ENCODE measurements at regions not wholly inside any gene's neighbourhood (a gene's known extent, or its start where the extent isn't known, plus 50 kb on each side); places are given as distances from the start of the nearest gene placed in this dataset.
"Not testable (repeated sequence)": the region's sequence is repeated elsewhere in the genome, so short reads cannot be mapped to it uniquely, and the experiment has no call there.

DNA sequence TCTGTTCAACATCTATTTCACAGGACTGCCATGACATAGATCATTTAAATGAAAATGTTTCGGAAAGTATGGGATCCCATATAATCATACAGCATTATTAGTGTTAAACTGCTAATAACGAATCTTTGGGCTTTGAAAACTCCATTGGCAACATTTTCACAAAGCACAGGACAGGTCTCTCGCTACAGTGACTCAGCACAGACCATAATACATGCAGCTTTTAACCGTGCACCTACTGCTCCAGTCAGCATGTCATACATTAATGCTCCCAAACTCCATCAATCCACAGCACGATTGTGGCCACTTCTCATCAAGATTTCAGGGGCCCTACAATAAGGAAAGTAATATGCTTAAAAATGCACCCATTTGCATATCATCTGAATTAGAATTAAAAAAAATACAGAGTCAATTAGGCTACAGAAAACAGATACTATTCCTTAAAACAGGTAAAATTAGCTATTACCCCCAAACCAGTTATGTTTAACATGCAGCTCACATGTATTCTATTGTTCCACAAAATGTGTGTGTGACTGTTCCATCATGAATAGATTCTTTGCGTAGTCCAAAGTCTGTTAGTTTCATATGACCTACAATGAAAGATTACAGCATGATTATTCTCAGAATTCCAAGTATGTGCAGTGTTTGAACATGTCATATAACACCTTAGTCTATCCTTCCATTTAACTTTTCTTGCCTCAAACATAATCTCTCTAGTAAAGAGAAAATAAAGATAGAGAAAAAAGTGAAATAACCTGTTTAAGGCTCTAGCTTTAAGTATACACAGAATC, 141.6 kb upstream of the EFCAB3 start:
- DNase-seq (ENCODE audit: low spot score): not testable (repeated sequence)

DNA sequence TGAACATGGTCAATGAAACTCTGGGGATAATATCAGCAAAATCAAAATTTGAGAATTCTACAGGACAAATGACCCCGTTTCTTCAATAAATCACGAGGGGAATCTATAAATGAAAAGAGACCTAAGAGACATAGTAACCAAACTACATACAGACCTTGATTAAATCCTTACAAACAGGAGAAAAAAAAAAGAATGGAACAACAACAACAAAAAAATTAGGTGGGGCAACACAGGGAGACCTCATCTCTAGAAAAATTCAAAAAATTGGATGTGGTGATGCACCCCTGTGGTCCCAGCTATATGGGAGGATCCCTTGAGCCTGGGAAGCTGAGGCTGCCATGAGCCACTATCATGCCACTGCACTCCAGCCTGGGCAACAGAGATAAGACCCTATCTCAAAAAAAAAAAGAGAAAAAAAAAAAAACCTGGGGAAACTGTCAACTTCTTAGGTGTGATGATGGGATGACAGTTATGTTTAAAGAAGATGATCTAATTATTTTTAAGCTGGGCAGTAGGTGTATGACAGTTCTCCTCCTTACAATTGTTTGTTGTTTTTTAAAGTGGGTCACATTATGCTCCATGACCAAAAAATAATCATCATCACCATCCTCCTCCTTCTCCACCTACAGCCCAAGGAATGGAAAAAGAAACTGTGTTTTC, 146.4 kb upstream of the EFCAB3 start:
- DNase-seq (ENCODE audit: low spot score): not testable (repeated sequence)

DNA sequence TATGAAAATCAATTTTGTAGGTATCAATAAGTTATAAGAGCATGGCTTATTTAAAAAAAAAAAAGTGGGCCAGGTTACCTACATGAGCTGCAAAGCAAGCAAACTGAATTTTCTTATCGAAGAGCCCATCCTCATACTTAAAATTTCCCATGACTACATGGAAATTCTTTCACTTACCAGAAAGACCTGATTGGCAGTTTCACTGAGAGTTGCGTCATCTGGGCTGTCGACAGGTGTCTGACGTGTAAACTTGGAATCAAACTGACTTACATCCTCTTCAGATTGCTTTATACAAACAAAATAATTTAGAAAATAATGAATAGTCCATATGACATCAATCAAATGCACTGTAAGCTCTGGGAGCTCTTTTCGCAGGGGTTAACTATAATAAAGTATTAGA, 149.1 kb upstream of the EFCAB3 start:
- DNase-seq (ENCODE audit: low spot score): not testable (repeated sequence)

DNA sequence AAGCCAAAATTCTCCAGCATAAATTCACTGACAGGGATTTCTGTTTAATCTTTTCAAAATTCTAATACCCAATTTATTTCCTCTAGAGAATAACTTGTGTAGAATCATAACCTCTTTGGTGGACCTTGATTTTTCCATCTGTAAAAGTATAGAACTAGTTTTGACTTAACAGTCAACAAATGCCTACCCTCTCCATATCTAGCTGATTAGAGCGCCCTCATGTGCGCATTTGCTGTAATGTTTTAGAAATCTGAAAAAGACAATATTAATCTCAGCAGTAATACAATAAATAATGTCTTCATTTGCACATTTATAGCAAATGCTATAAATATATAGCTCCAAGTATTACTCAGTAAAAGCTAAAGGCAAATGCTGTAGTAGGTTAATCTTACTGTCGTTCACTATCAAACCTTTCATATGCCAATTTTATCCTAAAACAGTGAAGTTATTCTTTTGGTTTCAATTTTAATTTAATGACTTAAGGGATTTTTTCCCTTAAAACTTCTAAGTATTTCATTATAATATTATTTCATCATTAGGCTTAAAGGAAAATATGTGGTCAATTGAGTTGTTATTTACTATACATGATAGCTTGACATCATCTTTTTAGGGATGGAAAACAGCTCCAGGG, 153.6 kb upstream of the EFCAB3 start:
- not testable (repeated sequence) for DNase-seq (ENCODE audit: low spot score)

DNA sequence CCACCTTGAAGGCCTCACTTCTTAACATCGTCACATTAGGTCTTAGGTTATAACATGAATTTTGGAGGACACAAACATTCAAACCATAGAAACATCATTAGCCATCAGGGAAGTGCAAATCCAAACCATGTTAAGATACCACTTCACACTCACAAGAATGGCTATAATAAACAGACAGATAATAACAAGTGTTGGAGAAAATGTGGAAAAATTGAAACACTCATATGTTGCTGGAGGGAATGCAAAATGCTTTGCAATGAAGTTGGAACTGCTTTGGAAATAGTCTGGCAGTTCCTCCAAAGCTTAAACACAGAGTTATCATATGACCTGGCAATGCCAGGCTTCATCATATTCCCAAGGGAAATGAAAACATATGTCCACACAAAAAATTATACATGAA, 156.8 kb upstream of the EFCAB3 start:
- DNase-seq (ENCODE audit: low spot score): not testable (repeated sequence)

DNA sequence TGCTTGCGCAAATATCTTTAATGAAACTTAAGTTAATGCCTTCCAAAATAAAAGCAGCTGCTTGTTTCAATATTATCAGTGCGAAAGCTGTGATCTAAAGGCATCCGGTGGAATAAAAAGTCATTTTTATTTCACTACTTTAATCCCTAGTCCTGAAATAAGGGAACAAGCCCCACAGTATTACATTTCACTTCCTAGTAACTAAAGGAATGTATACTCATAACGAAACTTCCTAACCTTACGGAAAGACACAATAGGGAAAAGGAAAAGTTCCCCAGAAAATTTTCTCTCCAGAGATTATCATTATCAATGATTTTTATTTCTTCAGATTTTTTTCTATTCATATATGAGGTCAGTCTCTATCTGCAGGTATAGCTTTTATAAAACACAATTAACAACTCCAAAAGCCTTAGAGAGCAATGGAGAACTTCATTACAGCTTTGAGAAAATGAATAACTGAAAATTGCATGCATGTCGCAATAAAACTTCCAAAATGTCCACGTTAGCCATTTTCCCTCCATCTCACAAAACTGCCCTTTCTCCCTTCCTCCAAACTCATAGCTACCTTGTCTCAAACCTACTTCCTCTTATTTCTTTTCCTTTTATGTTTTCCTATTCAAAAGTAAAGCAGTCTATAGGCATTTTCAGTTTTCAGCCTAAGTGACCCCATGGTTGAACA, 154.3 kb upstream of the MED13 start:
- TF ChIP-seq, protein P1, sequence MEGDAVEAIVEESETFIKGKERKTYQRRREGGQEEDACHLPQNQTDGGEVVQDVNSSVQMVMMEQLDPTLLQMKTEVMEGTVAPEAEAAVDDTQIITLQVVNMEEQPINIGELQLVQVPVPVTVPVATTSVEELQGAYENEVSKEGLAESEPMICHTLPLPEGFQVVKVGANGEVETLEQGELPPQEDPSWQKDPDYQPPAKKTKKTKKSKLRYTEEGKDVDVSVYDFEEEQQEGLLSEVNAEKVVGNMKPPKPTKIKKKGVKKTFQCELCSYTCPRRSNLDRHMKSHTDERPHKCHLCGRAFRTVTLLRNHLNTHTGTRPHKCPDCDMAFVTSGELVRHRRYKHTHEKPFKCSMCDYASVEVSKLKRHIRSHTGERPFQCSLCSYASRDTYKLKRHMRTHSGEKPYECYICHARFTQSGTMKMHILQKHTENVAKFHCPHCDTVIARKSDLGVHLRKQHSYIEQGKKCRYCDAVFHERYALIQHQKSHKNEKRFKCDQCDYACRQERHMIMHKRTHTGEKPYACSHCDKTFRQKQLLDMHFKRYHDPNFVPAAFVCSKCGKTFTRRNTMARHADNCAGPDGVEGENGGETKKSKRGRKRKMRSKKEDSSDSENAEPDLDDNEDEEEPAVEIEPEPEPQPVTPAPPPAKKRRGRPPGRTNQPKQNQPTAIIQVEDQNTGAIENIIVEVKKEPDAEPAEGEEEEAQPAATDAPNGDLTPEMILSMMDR (IDR thresholded peaks at IDR 0.05; ENCODE audit: extremely low read depth, missing control alignments): no peak
- no peak for DNase-seq (ENCODE audit: low spot score)

DNA sequence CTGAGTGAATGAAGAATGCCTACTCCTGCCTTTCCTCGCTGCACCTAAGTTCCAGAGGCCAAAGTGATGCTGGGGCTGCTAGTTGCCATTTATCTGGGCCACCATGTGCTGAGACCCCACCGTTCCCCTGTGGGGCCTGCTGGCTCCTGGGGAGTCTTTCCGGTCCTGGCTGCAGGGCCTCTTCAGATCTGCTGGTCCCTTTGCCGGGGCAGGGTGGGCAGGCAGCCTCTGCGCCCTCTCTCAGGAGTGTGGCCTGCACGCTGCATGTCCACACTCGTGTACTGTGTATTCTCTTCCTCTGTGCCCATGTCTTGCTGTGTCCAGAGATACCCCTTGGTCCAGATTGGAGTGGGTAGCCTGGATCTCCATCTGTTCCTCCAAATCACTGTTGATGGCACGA, 151.8 kb upstream of the MED13 start:
- no peak for DNase-seq (ENCODE audit: low spot score)
- TF ChIP-seq, protein P1 (IDR thresholded peaks at IDR 0.05; ENCODE audit: extremely low read depth, missing control alignments): no peak

GRCh38 chr17:62215891-62216290, 150.8 kb upstream of the MED13 start:
- not testable (repeated sequence) for DNase-seq (ENCODE audit: low spot score)

DNA sequence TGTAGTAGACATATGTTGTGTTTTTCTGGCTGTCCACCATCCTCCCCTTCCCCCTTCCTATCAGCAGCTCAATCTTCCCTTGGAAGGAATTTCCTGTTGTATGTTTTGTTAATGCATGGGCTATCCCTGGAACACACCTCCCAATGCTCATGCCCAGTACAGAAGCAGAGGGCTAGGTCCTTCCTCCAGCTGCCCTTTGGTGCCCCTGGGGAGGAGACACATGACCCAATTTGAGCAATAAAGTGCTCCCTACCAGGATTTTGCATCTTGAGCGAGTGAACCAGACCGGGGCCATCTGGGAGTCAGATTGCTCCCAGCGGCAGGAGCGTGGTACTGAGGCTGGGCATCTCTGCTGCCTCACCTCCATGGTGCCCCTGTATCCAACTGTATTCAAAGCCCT, 141.5 kb upstream of the MED13 start:
- TF ChIP-seq, protein P1 (IDR thresholded peaks at IDR 0.05; ENCODE audit: extremely low read depth, missing control alignments): no peak
- no peak for DNase-seq (ENCODE audit: low spot score)

DNA sequence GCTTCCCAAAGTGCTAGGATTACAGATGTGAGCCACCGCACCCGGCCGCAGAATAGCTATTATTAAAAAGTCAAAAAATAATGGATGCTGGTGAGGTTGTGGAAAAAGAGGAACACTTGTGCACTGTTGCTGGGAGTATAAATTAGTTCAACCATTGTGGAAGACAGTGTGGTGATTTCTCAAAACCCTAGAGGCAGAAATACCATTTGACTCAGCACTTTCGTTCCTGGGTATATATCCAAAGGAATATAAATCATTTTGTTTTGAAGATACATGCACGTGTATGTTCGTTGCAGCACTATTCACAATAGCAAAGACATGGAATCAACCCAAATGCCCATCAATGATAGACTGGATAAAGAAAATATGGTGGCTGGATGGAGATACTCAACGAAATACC, 132.1 kb upstream of the MED13 start:
- not testable (repeated sequence) for DNase-seq (ENCODE audit: low spot score)

DNA sequence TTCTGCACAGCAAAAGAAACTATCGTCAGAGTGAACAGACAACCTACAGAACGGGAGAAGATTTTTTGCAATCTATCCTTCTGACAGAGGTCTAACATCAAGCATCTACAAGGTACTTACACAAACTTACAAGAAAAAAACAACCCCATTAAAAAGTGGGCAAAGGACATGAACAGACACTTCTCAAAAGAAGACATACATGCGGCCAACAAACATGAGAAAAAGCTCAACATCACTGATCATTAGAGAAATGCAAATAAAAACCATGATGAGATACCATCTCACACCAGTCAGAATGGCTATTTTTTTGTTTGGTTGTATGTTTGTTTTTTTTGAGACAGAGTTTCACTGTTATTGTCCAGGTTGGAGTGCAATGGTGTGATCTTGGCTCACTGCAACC, 131.5 kb upstream of the MED13 start:
- not testable (repeated sequence) for DNase-seq (ENCODE audit: low spot score)
